ENCODE measurements at regions not wholly inside any gene's neighbourhood (a gene's known extent, or its start where the extent isn't known, plus 50 kb on each side); places are given as distances from the start of the nearest gene placed in this dataset.

DNA sequence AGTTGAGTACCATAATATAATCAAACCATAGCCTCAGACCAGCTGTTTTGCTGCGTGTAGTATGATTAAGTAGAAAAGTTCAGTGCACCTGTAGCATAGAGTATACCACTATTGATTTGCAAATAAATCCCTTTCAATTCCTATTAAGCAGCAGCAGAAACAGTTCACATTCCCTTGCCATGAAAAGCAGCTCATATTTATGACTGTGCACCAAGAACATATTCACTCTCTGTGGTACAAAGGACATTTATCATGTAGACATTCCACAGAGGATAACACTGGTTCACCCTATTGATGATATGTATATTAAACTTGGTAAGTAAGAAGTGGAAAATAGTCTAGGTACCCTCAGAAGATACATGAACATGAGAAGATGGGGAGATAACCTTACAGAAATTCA lies 1689.1 kb upstream of the CDH6 start:
- no peaks in the 10 kb centered on the region for H3K9me3 ChIP-seq (ENCODE audit: insufficient read depth, low read length)
- H3K27me3 ChIP-seq (ENCODE audit: low read depth, low read length), result no peaks in the 10 kb centered on the region

DNA sequence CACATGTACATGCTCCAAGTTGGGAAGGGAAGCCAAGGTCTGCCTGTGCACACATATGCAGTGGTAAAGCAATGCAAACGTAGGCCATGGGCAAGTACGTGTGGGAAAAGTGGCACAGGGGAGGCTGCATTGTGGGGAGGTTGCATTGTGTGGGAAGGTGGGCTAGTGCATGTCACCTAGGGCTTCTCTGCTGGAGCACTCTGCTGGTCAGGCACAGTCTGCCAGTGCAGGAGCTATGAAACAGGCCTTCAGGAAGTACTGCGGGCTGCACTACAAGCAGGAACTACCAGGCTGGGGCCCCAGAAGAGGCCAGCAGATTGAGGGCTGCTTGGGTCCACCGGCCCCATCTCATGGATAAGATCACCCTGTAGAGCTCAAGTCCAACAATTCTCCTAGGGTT lies 1694.6 kb upstream of the CDH6 start:
- Histone ChIP-seq H3K9ac (ENCODE audit: low read length) (no peak overlapping the region), H3K4me3 (ENCODE audit: low read length) (no peak overlapping the region), H4K20me1 (ENCODE audit: insufficient read depth, low read length) (no peaks in the 10 kb centered on the region), H3K4me2 (ENCODE audit: low read length) (no peak overlapping the region), H3K4me1 (ENCODE audit: low read length) (no peaks in the 10 kb centered on the region), H3K9me3 (ENCODE audit: insufficient read depth, low read length) (peaks cover 4% of the 10 kb centered on the region; the same call in 1 of the 2 replicates), H3K27ac (ENCODE audit: low read length) (no peak overlapping the region), H3K79me2 (ENCODE audit: low read length) (no peaks in the 10 kb centered on the region), H2AFZ (ENCODE audit: low read depth, low read length) (no peak overlapping the region), H3K27me3 (ENCODE audit: low read depth, low read length) (no peaks in the 10 kb centered on the region), H3K36me3 (replicated peaks; ENCODE audit: low read depth, low read length) (no peaks in the 10 kb centered on the region)
- no peak for TF ChIP-seq EZH2phosphoT487 (IDR thresholded peaks at IDR 0.05; ENCODE audit: low read depth)
- TF ChIP-seq, protein P1, sequence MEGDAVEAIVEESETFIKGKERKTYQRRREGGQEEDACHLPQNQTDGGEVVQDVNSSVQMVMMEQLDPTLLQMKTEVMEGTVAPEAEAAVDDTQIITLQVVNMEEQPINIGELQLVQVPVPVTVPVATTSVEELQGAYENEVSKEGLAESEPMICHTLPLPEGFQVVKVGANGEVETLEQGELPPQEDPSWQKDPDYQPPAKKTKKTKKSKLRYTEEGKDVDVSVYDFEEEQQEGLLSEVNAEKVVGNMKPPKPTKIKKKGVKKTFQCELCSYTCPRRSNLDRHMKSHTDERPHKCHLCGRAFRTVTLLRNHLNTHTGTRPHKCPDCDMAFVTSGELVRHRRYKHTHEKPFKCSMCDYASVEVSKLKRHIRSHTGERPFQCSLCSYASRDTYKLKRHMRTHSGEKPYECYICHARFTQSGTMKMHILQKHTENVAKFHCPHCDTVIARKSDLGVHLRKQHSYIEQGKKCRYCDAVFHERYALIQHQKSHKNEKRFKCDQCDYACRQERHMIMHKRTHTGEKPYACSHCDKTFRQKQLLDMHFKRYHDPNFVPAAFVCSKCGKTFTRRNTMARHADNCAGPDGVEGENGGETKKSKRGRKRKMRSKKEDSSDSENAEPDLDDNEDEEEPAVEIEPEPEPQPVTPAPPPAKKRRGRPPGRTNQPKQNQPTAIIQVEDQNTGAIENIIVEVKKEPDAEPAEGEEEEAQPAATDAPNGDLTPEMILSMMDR (IDR thresholded peaks at IDR 0.05; ENCODE audit: low read depth, low read length), result no peak

More for the DNA sequence above, 1689.1 kb upstream of the CDH6 start:
- H3K79me2 ChIP-seq (ENCODE audit: low read length), result no peaks in the 10 kb centered on the region
- H4K20me1 ChIP-seq (ENCODE audit: insufficient read depth, low read length), result no peaks in the 10 kb centered on the region
- no peak overlapping the region for H3K4me3 ChIP-seq (ENCODE audit: low read length)
- H3K4me2 ChIP-seq (ENCODE audit: low read length), result no peak overlapping the region
- no peaks in the 10 kb centered on the region for H3K4me1 ChIP-seq (ENCODE audit: low read length)
- no peak for TF ChIP-seq EZH2phosphoT487 (IDR thresholded peaks at IDR 0.05; ENCODE audit: low read depth)
- H3K9ac ChIP-seq (ENCODE audit: low read length), result no peak overlapping the region
- H3K36me3 ChIP-seq (replicated peaks; ENCODE audit: low read depth, low read length), result no peaks in the 10 kb centered on the region
- no peak overlapping the region for H2AFZ ChIP-seq (ENCODE audit: low read depth, low read length)
- no peak overlapping the region for H3K27ac ChIP-seq (ENCODE audit: low read length)

DNA sequence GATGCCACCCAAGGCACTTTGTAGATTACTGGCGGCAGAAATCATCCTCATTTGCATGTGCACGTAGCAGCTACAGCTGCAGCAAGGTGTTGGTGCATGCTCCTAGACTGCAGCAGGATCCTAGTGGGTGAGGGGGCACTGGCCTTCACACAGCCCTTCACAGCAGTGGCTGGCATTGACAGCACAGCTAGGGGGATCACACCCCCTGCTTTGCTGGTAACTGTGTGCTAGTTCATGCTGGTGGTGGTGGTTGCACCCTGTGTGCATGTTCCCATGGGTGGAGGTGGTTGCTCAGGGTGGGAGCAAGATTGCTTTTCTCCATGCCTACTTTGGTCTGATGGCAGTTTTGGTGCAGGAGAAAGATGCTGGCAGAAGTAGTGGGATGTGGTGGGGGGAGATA lies 1695.1 kb upstream of the CDH6 start:
- H3K4me1 ChIP-seq (ENCODE audit: low read length), result no peaks in the 10 kb centered on the region
- H3K27me3 ChIP-seq (ENCODE audit: low read depth, low read length), result no peaks in the 10 kb centered on the region
- H3K9ac ChIP-seq (ENCODE audit: low read length), result no peak overlapping the region
- H3K9me3 ChIP-seq (ENCODE audit: insufficient read depth, low read length), result peaks cover 4% of the 10 kb centered on the region; the same call in 1 of the 2 replicates
- H3K4me2 ChIP-seq (ENCODE audit: low read length), result no peak overlapping the region
- no peak overlapping the region for H3K27ac ChIP-seq (ENCODE audit: low read length)
- H3K4me3 ChIP-seq (ENCODE audit: low read length), result no peak overlapping the region
- H4K20me1 ChIP-seq (ENCODE audit: insufficient read depth, low read length), result no peaks in the 10 kb centered on the region
- H2AFZ ChIP-seq (ENCODE audit: low read depth, low read length), result no peak overlapping the region
- no peaks in the 10 kb centered on the region for H3K36me3 ChIP-seq (replicated peaks; ENCODE audit: low read depth, low read length)
- no peaks in the 10 kb centered on the region for H3K79me2 ChIP-seq (ENCODE audit: low read length)
- TF ChIP-seq, protein P1 (IDR thresholded peaks at IDR 0.05; ENCODE audit: low read depth, low read length), result no peak
- TF ChIP-seq EZH2phosphoT487 (IDR thresholded peaks at IDR 0.05; ENCODE audit: low read depth), result no peak

DNA sequence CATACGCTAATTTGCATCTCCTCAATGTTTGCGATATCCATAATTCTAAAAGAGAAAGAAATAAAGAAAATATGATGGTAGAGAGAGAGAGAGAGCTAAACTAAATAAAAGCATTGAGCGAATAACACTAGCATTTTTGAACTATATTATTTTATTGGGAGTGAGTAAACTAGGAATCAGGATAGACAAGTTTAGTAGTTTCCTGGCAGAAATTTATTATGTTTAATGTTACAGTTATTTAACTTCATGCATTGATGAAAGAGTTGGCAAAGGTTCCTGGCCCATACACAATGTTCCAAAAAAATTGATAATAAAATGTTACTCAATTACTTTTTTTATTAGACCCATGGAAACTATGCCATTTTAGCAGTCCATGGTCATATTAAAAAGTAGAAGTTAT lies 1708.2 kb upstream of the CDH6 start:
- no peaks in the 10 kb centered on the region for H3K9me3 ChIP-seq (ENCODE audit: insufficient read depth, low read length)
- no peak overlapping the region for H3K27ac ChIP-seq (ENCODE audit: low read length)
- TF ChIP-seq, protein P1 (IDR thresholded peaks at IDR 0.05; ENCODE audit: low read depth, low read length), result no peak
- TF ChIP-seq EZH2phosphoT487 (IDR thresholded peaks at IDR 0.05; ENCODE audit: low read depth), result no peak
- no peak overlapping the region for H3K4me2 ChIP-seq (ENCODE audit: low read length)
- H3K79me2 ChIP-seq (ENCODE audit: low read length), result no peaks in the 10 kb centered on the region
- no peak overlapping the region for H2AFZ ChIP-seq (ENCODE audit: low read depth, low read length)
- no peaks in the 10 kb centered on the region for H3K36me3 ChIP-seq (replicated peaks; ENCODE audit: low read depth, low read length)
- H3K27me3 ChIP-seq (ENCODE audit: low read depth, low read length), result no peaks in the 10 kb centered on the region
- H3K9ac ChIP-seq (ENCODE audit: low read length), result no peak overlapping the region
- H3K4me3 ChIP-seq (ENCODE audit: low read length), result no peak overlapping the region
- no peaks in the 10 kb centered on the region for H4K20me1 ChIP-seq (ENCODE audit: insufficient read depth, low read length)
- H3K4me1 ChIP-seq (ENCODE audit: low read length), result no peaks in the 10 kb centered on the region

DNA sequence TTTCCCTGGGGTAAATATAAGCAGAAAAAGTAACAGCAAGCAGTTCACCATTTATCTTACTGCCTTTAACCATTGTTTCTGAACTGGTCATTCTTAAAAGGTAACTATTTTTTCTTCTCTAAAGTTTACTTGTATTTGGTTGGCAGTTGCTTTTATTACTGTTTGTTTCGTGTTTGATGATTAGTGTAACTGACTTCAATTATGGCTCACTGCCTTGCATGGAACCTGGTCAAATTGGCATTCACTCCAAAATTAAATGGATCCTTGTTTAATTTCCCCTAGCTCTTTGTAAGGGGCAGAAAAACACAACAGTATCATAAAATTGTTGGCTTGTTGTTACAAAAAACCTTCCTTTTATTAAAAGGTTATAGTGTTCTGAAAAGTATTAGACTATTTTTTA lies 1723.9 kb upstream of the CDH6 start:
- Histone ChIP-seq H3K4me2 (ENCODE audit: low read length) (no peak overlapping the region), H2AFZ (ENCODE audit: low read depth, low read length) (no peak overlapping the region), H3K4me3 (ENCODE audit: low read length) (no peak overlapping the region), H3K4me1 (ENCODE audit: low read length) (no peaks in the 10 kb centered on the region), H3K9ac (ENCODE audit: low read length) (no peak overlapping the region), H3K27me3 (ENCODE audit: low read depth, low read length) (no peaks in the 10 kb centered on the region), H4K20me1 (ENCODE audit: insufficient read depth, low read length) (no peaks in the 10 kb centered on the region), H3K79me2 (ENCODE audit: low read length) (no peaks in the 10 kb centered on the region), H3K27ac (ENCODE audit: low read length) (no peak overlapping the region), H3K9me3 (ENCODE audit: insufficient read depth, low read length) (no peaks in the 10 kb centered on the region), H3K36me3 (replicated peaks; ENCODE audit: low read depth, low read length) (no peaks in the 10 kb centered on the region)
- TF ChIP-seq EZH2phosphoT487 (IDR thresholded peaks at IDR 0.05; ENCODE audit: low read depth), result no peak
- TF ChIP-seq, protein P1 (IDR thresholded peaks at IDR 0.05; ENCODE audit: low read depth, low read length), result no peak

Measured in OCI-LY3 (cell line).